HG02588 (cell line): ENCODE measurements at regions not wholly inside any gene's neighbourhood (a gene's known extent, or its start where the extent isn't known, plus 50 kb on each side); places are given as distances from the start of the nearest gene placed in this dataset.

Experiments used
- ATAC-seq: cut with Tn5 transposase; IDR thresholded peaks from one replicate; pipeline ENCODE4 v1.9.1; 2021; ENCODE audit warnings: mild to moderate bottlenecking, moderate library complexity; ENCODE audit not compliant: unreplicated experiment

DNA sequence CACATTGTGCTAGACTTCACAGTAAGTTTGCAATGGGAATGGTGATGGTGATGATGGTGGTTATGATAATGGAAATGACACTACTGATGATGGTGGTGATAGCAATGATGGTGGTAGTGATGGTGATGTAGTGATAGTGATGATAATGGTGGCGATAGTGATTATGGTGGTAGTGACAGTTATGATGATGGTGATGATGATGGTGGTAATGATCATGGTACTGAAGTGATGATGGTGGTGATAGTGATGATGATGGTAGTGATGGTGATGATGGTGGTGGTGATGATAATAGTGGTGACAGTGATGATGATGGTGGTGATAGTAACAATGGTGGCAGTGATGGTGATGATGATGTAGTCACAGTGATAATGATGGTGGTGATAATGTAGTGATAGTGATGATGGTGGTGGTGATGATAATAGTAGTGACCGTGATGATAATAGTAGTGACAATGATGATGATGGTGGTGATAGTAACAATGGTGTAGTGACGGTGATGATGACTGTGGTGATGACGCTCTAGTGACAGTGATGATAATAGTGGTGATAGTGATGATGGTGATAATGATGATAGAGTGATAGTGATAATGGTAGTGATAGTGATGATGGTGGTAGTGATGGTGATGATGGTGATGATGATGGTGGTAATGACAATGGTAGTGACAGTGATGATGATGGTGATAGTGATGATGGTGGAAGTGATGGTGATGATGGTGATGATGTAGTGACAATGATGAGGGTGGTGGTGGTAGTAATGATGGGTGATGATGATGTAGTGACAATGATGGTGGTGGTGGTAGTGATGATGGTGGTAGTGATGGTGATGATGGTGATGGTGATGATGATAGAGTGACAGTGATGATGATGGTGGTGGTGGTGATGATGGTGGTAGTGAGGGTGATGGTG, 222.9 kb upstream of the PWP1 start:
- no peak for ATAC-seq

DNA sequence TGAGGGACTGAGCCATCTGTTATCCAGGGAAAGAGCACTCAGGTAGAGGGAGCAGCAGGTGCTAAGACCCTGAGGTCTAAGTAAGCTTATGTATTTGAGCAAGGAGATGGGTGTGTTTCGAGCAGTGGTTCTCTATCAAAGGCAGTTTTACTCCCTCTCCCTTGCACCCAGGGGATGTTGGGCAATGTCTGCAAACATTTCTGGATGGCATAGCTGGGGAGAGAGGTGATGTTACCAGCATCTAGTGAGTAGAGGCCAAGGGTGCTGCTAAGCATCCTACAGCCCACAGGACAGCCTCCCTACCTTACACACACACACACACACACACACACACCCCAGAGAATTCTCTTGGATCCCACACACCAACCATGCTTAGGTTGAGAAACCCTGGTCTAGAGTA, 221.0 kb upstream of the PWP1 start:
- ATAC-seq = no peak

- ATAC-seq = no peak
Measured at GRCh38 chr12:107465625-107466024, 220.0 kb upstream of the PWP1 start.

- ATAC-seq = no peak
Measured at GRCh38 chr12:107467716-107468115, 217.9 kb upstream of the PWP1 start.

DNA sequence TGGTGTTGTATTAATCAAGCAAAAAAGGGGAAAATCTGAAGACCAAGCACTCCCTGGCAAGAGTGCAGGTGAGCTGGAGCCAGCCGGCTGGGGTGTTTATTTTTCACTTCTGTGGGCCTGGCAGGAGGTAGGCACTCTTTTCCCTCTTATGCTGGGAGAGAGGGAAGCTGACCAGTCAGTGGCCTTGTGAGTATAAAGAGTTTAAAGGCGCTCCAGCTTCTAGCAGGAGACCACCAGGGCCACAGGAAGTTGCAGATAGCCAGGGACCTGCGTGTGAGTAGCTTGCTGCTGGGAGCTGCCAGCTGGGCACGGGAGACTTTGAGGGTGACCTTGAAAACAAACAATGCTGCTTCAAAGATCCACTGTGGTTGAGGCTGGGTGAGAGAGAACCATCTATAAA, 217.4 kb upstream of the PWP1 start:
- no peak for ATAC-seq

DNA sequence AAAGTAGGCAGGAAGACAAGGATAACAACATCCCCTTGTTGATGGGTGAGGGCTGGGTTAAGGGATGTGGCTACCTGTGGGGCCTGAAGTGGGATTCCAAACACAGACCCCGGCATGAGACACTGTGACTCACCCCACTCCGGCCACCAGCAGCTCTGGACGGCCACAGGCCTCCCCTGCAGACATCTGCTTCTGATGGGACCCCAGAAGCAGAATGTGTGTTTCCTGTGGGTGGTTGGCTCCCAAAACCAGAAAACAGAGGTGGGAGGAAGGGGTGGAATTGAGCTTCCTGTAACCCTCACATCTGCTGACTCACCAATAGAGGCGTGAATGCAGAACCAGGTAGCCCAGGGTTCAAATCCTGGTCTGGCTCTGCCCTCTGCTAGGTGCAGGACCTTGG, 216.6 kb upstream of the PWP1 start:
- no peak for ATAC-seq

GRCh38 chr12:107470645-107471044, 215.0 kb upstream of the PWP1 start:
- no peak for ATAC-seq

DNA sequence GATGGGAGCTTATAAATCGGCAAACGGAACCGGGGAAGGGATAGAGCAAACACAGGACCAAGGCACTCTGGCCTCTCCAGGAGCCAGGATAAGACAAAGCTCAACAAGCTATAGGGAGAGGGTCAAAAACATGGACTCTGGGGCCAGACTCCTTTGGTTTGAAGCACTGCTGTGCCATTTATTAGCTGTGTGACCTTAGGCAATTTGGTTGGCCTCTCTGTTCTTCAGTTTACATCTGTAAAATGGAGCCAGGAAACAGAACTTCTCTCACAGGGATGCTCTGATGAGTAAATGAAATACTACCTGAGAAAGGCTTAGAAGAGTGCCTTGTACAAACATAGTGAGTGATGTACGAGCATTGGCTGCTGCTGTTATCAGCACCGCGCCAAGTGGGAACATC, 213.3 kb upstream of the PWP1 start:
- ATAC-seq = no peak

- ATAC-seq = no peak
Measured at GRCh38 chr12:107474099-107474498, 211.5 kb upstream of the PWP1 start.

GRCh38 chr12:107474639-107475539, 210.7 kb upstream of the PWP1 start:
- ATAC-seq = no peak

DNA sequence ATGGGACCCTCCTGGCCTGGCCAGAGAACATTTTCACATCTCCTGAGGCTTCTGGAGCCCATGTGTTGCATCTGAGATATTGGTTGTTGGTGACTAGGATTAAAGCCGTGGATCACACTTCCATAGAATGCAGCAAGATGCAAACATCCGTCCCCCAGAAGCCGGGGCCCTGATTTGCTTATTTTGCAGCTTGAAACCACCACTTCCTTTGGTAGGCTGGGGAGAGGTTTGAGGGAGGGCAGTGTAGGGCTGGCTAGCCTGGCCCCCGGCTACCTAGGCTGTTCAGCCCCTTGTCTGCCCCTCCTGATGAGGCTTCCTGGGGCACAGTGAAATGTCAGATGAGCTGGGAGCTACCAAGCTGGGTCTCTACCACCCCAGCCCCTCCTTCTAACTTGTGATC, 209.7 kb upstream of the PWP1 start:
- no peak for ATAC-seq

GRCh38 chr12:107477018-107477417, 208.6 kb upstream of the PWP1 start:
- ATAC-seq = no peak

- no peak for ATAC-seq
Measured at GRCh38 chr12:107477947-107478610, 207.5 kb upstream of the PWP1 start.

- ATAC-seq = no peak
Measured at GRCh38 chr12:107478881-107479280, 206.7 kb upstream of the PWP1 start.

DNA sequence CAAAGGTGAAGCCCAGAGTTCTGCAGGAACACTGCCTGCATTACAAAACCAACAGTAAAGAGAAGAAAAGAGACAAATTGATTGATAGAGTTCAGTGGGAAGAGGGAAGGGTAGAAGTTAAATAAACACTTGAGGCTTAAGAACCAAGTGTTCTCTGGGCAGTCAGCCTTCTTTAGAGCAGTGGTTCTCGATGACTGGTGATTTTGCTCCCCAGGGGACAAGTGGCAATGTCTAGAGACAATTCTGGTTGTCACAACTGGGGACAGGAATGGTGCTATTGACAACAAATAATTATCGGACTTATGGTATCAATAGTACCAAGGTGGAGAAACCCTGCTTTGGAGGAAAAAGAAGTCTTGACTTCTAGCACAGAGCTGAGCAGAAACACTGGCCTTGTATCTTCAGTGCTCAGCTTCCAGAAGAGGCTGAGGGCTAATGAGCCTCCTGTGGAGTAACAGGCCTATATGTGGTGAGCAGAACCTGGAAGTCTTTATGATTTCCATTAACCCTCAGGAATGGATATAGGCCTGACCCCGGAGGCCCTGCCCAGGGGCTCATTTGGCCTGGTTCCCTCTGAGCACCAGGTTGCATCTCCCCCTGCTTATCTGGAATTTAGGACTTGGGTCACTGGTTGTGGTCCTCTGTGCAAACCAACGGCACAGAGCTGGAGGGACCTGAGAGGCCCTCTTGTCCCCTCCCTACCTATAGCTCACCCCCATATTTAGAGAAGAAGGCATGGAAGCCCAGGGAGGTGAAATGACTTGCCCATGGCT, 204.6 kb upstream of the PWP1 start:
- no peak for ATAC-seq

- ATAC-seq = no peak
Measured at GRCh38 chr12:107484230-107484629, 201.4 kb upstream of the PWP1 start.

- ATAC-seq = no peak
Measured at GRCh38 chr12:107484941-107485340, 200.7 kb upstream of the PWP1 start.

GRCh38 chr12:107485731-107486130, 199.9 kb upstream of the PWP1 start:
- ATAC-seq = no peak

DNA sequence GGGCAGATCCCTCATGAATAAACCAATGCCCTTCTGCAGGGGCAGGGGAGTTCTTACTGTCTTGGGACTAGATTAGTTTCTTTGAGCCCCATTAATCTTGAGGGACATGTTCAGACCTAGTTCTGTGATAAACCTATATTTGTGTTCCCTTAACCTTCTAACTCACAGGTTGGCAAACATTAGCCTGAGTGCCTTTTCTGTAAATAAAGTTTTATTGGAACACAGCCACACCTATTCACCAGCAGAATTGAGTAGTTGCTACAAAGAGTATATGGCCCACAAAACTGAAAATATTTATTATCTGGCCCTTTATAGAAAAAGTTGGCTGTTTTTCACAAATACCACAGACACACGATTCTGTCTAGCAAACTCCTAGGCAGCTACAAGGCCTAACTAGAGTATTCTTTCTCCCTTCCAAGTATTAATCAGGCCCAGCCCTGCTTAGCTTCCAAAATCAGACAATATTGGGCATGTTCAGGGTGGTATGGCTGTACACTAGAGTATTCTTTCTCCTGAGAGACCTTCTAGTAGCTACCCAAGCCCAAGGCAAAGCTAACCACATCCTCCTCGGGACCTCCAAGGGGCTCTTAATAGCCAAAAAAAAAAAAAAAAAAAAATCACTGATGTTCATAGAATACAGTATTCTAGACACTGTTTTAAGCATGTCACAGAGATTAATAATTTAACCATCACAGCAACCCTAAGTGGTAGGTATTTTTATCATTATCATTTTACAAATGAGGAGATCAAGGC, 199.3 kb upstream of the PWP1 start:
- ATAC-seq = no peak
